ENCODE measurements at regions not wholly inside any gene's neighbourhood (a gene's known extent, or its start where the extent isn't known, plus 50 kb on each side); places are given as distances from the start of the nearest gene placed in this dataset.
"Not testable (repeated sequence)": the region's sequence is repeated elsewhere in the genome, so short reads cannot be mapped to it uniquely, and the experiment has no call there.

DNA sequence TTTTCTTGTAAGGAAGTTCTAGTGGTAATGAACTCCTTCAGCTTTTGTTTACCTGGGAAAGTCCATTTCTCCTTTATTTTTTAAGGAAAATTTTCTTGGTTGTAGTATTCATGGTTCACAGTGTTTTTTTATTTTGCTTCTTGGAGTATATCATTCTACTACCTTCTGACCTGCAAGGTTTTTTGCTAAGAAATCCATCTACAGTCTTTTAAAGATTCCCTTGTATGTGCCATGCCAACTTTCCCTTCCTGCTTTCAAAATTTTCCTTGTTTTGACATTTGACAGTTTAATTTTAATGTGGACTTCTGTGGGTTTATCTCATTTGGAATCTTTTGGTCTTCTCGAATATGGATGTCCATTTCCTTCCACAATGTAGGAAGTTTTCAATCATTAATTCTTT is 855.6 kb downstream of the TBC1D32 start:
- DNase-seq, result no peak

DNA sequence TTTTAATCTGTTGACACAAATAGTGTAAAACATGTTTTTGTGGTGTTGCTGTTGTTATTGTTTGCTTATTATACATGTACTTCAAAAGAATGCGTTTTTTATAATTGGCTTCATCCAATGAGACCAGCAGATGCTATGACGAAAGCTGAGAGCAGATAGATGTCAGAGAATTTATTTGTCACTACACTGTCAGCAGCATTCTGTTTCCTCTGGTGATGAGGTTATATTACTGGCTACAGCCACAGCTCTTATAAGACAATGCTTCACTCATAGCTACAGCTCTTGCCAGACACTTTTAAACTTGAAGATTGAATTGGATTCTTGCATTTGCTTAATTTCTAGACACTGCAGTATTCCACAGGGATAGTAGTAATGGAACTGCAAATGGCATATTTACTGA is 860.5 kb downstream of the TBC1D32 start:
- no peak for DNase-seq

DNA sequence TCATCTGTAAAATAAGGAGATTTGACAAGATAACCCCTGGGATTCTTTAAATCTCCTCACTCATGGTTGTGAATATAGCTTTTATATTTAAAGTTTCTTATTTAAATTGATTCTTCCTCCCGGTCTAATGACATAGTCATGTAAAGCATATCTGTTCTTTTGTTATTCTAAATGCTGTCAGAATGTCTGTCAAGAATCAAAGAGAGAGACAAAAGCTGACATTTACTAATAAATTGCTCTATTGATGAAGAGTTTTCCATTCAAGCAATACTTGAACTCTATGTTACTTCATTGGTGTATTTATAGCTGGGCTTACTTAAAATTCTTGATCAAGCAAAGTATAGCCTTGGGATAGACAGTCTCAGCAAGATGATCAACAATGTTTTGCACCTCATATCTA is 865.8 kb downstream of the TBC1D32 start:
- DNase-seq, result no peak

DNA sequence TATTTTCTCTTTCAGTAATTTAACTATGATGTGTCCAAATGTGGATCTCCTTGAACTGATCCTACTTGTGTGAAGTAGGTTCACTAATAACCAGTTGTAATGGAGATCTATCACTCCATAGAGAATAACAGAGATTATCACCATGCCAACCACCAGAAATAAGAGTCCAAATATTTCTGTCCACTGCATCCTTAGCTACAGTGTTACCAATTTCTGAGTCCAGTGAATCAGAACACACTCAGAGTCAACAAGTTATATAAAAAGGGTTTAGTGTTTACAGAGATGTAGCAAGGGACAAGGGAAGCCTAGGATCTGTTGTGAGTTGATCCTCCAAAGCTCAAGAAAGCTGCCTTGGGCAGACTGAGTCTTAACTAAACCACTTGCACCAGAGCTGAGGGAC is 882.8 kb downstream of the TBC1D32 start:
- no peak for DNase-seq

DNA sequence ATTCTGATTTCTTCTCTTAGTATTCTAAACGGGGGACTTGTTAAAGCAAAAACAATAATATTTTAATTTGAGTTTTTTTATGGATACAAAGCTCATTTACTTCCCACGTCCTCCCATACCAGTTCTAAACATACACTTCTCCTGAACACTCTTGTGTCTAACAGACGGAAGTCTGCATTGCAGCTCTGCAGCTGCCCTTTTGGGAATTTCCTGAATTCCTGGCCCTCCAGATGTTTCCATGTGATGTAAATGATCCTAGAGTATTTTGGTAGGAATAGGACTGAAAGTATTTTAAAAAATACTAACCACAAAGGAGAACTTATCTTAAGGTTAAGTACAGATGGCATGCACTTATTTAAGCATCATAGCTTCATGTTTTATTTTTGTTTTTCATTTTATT is 886.7 kb downstream of the TBC1D32 start:
- no peak for DNase-seq

DNA sequence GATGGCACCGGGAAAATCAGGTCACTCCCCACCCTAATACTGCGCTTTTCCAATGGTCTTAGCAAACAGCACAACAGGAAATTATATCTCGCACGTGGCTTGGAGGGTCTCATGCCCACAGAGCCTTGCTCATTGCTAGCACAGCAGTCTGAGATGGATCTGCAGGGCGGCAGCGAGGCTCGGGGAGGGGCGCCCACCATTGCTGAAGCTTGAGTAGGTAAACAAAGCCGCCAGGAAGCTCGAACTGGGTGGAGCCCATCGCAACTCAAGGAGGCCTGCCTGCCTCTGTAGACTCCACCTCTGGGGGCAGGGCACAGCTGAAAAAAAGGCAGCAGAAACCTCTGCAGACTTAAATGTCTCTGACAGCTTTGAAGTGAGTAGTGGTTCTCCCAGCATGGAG is 901.4 kb downstream of the TBC1D32 start:
- DNase-seq, result not testable (repeated sequence)

DNA sequence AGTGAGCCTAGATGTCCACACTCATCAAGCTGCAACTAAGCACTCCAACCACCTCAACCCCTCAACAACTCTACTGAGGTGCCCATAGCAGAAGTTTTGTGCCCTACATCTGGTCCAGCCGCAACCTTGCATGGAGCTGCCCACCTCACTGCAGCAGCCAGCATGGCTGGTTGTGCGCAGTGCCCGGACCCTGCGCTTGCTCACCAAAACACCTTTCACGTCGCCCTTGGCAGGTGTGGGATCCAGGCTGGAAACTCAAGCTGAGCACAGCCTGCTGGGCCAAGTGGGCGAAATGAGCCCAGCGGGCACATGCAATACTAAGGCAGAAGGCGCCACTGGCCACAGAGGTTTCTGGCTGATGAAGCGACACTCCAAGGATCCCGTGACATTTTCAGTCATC is 902.4 kb downstream of the TBC1D32 start:
- no peak for DNase-seq

DNA sequence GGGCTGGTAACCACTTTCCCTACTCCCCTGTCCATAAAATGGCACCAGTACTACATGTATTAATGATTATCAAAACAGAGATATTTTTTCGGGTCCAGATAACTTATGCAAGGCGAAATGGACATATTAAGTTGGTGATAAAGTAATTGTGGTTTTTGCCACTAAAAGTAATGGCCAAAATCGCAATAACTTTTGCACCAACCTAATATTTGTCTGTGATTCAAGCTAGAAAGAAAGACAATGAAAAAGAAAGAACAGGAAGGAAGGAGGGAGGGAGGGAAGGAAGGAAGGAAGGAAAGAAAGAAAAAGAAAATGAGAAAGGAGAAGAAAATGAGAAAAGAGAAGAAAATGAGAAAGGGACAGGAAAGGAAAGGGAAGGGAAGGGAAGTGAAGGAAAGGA is 922.9 kb downstream of the TBC1D32 start:
- no peak for DNase-seq

DNA sequence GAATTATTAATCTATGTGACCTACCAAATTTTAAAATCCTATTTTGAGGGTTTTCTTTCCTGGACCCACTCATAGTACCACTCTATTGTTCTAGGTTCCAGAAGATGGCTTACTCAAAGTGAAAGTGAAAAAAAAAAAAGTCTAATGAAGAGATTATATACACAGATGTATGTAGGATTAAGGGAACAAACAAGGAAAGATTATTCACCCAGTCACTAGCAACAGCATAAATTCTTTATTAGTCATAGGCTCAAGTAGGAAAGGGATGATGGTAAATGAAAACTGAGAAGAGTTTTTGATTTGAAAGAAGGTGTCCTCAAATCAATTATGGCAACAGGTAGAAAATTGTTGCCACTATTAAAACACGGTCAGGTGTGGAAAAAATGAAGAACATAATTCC is 923.7 kb downstream of the TBC1D32 start:
- DNase-seq, result no peak

DNA sequence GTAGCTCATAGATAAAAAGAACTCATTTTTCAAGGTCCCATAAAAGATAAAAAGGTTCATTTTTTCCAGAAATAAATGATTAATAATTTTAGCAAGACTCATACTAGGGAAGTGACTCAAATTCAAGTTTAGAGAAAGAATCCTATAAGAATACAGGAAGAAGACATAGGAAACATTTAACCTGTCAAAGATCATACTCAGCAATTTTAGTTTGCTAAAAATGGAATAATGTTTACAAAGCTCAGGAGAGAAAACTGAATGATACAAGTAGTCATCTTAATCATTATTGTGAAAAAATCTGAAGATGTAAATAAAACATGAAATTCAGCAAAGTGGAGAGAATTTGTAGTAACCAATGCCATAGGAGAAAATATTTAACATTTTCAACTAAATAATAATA is 926.6 kb downstream of the TBC1D32 start:
- no peak for DNase-seq

DNA sequence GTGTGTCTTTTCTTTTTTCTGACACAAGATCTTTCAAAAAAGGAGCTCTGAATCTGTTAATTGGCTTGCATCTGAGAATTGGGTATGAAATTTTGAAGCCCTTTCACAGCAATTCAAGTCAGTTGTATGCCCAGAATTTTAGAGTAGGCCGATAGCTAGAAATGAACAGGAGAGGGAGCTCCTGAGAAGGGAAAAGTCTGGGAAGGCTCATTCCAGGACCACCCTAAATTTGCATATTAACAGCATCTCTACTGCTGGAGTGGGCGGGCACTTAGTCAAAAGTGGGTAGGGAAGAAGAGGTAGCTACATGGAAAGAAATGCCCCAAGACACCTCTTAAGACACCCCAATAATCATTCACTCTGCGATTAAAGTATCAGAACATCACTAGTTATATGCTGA is 928.3 kb downstream of the TBC1D32 start:
- no peak for DNase-seq

DNA sequence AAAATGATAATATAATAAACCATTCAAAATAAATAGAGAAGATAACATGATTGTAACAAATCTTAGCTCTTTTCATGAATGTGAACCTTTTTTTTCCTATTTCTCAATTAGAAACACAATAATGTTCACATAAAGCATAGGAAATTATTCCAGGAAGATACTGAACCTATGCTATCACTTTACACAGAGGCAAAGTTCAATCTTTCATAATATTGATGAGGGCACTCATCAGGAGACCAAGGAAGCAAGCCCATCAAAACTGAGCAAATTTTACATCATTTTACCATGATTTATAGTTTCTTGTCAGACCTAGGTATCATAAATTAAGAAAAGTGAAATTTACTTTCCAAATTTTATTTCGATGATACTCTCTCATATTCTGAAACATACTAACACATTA is 938.5 kb downstream of the TBC1D32 start:
- DNase-seq, result no peak

DNA sequence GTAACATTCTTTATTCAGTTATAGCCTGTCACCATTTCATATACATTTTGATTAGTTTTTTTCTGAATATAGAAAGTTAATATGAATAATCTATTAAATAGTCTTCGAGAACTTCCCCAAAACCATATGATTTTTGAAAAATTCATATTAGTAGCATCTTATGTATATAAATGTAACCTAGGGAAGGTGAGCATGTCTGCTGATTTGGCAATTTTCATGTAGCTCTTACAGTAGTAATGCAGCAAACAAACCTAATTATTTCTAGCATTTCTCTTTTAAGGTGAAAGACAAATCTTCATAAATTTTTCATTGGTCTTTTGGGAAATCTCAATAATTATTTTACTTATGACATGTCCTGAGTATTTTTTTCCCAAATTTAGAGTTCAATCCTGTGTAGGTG is 939.0 kb downstream of the TBC1D32 start:
- no peak for DNase-seq

DNA sequence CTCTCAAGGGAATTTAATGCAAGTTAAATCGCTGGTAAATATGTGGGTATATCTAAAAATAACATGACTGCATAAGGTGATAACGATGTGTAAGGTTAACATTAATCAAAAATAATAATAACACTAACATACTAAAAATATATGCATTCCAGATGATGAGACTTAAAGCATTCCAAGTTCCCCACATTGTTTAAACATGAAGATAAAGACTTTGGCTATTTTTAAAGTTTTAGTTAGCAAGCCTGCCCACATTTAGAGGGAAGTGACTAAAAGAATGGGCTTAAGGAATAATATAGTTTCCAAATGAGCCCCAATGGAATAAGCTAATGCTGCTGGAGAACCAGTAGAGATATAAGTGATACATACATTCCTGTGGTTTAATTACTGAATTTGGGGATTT is 941.3 kb downstream of the TBC1D32 start:
- no peak for DNase-seq

DNA sequence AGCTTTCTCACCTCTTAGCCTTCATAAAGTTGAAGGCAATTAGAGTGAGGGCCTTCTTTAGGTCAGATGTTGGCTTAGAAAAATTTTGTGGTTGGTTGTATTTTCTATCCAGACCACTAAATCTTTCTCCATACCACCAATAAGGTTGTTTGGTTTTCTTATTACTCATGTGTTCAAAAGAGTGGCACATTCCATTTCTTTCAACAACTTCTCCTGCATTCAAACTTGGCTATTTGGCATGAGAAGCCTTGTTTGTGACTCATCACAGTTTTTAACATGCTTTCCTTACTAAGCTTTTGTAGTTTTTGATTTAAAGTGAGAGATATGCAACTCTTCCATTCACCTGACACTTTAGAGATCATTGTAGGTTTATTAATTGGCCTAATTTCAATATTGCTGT is 949.6 kb downstream of the TBC1D32 start:
- no peak for DNase-seq

DNA sequence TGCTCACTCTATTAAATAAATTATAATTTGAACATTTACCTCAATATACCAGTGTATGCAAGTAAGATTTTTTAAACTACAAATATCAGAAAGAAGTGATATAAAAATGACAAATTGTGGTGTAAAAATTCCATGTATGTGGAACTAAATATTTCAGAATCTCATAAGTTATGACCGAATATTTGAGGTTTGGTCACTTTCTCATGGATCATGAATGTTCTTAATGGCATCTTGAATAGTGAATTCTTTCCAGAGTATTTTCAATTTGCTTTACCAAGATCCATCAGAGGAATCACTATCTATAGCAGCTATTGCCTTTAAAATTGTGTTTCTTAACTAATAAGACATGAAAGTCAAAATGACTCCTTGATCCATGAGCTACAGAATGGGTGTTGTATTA is 950.6 kb downstream of the TBC1D32 start:
- no peak for DNase-seq

DNA sequence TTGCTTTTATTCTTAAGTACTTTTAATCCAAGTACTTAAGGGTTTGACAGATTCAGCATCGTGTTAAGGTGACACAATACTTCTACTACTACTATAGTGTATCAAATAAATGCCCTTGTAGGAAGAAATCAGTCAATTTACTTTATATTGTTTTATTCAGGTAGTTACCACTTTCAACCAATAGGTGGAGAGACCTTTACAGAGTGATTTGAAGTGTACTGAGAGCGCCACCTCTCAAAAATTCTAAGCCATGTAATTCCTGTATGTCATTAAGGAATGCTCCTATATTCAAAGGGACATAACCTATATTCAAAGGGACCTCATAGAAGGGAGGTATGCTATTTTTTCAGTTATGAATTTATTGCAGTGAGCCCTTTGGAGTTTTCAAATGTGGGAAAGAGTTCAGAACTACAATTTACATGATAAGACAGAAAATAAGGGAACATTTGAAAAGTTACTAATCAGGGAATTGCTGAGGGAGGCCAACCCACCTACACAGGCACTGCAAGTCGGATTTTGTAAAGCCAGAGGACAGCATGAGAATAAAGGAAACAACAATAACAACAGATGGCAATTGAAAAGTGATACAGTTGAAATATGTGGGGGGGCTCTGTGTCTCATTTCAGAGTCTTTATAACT is 955.6 kb downstream of the TBC1D32 start:
- DNase-seq, result no peak

DNA sequence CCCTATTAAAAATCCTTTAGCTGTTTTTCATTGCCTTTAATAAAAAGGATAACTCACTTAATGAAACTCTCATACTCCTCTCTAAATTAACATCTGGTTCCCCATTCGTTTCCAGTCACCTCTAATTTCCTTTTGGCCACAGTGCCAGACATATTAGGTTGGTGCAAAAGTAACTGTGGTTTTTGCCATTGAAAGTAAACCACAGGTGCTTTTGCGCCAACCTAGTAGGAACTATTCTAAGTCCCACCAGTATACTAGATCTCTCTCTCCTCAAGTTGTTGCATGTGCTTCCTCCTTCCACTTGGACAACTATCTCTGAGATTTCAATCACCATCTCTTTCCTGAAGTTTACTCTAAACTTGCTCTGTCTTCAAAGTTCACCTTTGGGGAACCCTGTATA is 961.1 kb downstream of the TBC1D32 start:
- DNase-seq, result no peak

DNA sequence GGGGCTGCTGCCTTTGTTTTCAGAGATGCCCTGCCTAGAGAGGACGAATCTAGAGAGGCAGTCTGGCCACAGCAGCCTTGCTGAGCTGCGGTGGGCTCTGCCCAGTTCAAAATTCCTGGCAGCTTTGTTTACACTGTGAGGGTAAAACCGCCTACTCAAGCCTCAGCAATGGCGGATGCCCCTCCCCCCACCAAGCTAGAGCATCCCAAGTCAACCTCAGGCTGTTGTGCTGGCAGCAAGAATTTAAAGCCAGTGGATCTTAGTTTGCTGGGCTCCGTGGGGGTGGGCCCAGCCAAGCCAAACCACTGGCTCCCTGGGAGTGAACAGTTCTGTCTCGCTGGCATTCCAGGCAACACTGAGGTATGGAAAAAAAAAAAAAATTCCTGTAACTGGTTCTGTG is 970.9 kb downstream of the TBC1D32 start:
- no peak for DNase-seq

DNA sequence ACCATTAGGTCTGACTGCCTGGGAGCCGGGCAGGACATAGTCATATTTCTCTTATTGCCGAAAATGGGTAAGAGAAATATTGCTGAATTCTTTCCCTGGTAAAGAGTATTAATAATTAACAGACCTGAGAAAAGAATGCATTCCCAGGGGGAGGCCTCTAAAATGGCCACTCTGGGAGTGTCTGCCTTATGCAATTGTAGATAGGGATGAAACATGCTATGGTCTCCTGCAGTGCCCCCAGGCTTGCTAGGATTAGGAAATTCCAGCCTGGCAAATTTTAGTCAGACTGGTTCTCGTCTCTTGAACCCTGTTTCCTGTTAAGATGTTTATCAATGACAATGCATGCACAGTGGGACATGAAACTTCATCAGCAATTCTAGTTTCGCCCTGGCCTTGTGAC is 975.7 kb downstream of the TBC1D32 start:
- DNase-seq, result not testable (repeated sequence)

DNA sequence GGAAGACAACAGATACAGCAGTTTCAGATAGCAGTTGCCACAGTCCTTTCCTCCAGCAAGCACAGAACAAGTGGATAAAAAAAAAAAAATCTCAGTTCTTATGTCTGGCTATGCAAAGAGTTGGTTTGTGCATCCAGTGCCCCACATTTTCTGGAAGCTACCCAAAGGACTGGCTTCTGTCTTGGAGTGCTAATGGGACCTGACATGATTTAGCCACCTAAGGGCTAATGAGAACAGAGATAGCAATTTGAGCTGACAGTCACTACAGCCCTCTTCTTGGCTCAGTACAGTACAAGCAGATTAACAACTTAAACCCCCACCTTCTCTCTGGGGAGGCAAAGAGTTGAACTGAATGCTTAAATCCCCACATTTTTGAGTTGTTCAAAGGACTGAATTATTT is 976.8 kb downstream of the TBC1D32 start:
- DNase-seq, result no peak

DNA sequence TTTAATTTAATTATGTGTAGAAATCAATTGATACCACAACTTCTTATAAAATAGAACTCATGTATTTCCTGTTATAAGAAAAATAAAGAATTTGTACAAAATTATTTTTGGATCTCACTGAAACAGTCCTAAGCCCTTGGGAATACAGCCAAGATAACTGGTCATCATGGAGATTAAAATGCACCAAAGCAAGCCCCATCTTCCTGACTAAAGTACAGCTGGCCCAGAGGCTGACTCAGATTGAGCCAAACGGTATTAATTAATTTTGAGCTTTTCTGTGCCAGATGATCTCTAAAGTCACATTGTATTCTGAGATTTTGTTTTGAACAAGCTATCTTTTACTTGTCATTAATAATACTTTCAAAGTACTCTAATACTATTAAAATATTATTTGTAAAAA is 978.5 kb downstream of the TBC1D32 start:
- DNase-seq, result no peak

DNA sequence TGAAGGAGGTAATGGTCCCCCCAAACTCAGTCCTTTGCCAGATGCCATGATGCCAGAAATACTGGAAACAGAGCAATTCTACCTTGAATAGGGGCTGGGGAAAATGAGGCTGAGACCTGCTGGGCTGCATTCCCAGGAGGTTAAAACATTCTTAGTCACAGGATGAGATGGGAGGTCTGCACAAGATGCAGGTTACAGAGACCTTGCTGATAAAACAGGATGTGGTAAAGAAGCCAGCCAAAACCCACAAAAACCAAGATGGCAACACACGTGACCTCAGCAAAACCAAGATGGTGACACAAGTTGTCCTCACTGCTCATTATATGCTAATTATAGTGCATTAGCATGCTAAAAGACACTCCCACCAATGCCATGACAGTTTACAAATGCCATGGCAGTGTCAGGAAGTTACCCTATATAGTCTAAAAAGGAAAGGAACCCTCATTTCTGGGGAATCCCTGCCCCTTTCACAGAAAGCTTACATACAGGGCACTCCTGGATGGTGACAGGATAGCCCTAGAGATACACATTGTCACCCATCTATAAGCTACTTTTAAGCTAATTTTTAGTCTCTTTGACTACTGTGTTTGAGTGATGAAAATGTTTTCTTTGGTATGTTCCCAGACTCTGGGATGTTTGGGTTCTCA is 979.7 kb downstream of the TBC1D32 start:
- no peak for DNase-seq

DNA sequence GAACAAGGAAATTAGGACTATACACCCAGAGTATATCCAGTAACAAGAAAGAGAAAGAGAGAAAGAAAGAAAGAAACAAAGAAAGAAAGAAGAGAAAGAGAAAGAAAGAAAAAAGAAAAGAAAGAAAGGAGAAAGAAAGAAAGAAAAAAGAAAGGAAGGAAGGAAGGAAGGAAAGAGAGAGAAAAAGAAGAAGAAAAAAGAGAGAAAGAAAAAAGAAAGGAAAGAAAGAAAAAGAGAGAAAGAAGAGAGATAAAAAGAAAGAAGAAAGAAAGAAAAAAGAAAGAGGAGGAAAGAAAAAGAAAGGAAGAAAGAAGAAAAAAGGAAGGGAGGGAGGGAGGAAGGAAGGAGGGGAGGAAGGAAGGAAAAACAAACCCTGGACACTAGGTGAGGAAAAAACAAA is 981.8 kb downstream of the TBC1D32 start:
- DNase-seq, result no peak

DNA sequence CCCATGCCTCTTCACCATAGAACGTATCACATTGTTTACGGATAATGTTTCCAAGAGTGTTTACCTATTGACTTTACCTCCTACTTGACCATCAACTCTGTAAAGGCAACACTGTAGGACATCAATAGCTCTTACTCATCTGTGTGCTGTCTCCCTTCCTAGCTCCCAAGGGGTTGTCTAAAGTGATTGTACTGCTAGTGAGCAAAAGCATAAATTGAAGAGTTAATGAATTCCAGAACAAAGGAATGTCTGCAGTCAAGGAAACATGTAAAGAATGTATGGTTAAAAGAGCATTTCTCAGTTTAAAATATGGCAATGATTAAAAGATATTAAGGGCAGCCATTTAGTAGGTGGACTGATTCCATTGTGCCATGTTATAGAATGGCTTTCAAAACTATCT is 985.4 kb downstream of the TBC1D32 start:
- no peak for DNase-seq
